Epithelial cell of esophagus (primary cell): ENCODE measurements at regions not wholly inside any gene's neighbourhood (a gene's known extent, or its start where the extent isn't known, plus 50 kb on each side); places are given as distances from the start of the nearest gene placed in this dataset.
A peak's percentile ranks its signal among the peaks of the same experiment; 100 is the strongest.
"Not testable (repeated sequence)": the region's sequence is repeated elsewhere in the genome, so short reads cannot be mapped to it uniquely, and the experiment has no call there.

ENCODE experiments used
- DNase-seq: peaks from one replicate; pipeline ENCODE4 v3.0.0; 2010; ENCODE audit warnings: low read depth
- H3K4me3 ChIP-seq: 2 replicates; pipeline ENCODE4 v1.5.1; 2011; ENCODE audit warnings: mild to moderate bottlenecking, low read length, control low read depth
- TF ChIP-seq, protein P1 (sequence below): IDR thresholded peaks from 2 replicates; pipeline ENCODE4 v1.5.1; 2011; ENCODE audit warnings: low read depth, mild to moderate bottlenecking, low read length, control low read depth, inconsistent platforms; ENCODE audit not compliant: insufficient read depth; ENCODE audit errors: missing control alignments

DNA sequence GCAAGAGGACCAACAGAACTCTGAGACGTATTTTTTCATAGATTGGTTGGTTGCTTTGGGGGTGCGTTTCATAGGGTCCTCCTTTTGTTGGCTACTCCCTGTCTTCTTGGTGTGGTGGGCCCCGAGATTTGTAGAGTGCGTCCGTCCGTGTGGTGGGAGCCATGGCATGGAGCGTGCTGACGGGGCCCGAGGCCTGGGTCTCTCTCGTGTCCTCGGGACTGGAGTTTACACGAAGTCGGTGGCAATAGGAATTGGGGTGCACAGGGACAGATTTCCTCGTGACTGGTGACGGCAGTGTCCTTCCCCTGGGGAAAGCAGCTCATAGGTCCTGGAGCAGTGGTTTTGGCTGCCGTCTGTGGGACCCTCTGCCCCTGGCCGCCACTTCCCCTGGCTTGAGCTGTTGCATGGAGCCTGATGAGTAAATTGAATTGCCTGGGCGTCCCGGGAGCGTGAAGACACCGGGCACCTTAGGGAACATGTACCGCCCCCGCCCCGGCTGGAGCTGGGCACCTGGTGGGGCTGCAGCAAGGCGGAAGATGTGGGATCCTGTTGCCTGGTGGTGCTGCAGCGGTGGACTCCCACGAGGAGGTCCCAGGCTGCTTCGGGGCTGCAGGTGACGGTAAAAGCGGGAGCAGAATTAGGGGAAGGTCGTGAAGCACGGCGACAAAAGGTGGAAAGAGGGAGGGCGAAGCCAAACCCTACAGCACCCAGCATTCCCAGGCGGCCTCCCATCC, 153.7 kb upstream of the ALG10B start:
- TF ChIP-seq, protein P1, sequence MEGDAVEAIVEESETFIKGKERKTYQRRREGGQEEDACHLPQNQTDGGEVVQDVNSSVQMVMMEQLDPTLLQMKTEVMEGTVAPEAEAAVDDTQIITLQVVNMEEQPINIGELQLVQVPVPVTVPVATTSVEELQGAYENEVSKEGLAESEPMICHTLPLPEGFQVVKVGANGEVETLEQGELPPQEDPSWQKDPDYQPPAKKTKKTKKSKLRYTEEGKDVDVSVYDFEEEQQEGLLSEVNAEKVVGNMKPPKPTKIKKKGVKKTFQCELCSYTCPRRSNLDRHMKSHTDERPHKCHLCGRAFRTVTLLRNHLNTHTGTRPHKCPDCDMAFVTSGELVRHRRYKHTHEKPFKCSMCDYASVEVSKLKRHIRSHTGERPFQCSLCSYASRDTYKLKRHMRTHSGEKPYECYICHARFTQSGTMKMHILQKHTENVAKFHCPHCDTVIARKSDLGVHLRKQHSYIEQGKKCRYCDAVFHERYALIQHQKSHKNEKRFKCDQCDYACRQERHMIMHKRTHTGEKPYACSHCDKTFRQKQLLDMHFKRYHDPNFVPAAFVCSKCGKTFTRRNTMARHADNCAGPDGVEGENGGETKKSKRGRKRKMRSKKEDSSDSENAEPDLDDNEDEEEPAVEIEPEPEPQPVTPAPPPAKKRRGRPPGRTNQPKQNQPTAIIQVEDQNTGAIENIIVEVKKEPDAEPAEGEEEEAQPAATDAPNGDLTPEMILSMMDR: no peak
- H3K4me3 ChIP-seq: no peak overlapping the region
- DNase-seq: no peak

DNA sequence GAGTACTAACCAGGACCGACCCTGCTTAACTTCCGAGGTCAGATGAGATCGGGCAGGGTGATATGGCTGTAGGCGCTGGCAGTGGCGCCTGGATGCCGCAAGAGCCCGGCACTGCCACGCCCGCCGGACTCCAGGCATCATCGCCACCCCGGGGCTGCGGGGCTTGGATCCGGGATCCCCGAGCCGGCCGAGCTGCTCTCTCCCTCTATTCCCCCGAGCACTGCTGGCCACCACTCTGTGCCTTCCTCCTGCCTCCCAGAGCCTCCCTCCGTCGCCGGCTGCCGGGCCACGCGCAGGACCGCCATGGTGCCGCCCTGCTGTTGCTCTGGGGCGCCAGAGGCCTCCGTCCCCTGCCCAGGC, 153.2 kb upstream of the ALG10B start:
- H3K4me3 ChIP-seq: no peak overlapping the region
- DNase-seq: no peak
- TF ChIP-seq, protein P1: no peak

DNA sequence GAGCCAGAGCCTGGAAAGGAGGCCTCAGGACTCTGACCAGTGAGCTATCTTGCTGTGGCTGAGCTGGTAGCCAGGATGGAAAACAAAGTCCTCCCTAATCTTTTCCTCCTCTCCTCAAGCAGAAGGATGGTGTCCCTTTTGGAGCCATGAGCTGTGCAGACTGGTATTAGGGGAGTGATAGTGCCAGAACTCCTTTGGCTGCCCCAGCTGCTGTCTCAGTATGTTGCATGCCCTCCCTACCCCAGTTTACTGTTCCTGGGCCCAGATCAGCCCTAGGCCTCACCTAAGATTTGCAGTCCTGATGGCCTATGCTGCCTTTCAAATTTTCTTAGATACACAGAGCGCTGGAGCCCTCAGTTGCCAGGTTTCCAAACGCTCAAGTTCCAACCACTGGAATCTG, 150.3 kb upstream of the ALG10B start:
- H3K4me3 ChIP-seq: no peak overlapping the region
- TF ChIP-seq, protein P1: no peak
- no peak for DNase-seq

DNA sequence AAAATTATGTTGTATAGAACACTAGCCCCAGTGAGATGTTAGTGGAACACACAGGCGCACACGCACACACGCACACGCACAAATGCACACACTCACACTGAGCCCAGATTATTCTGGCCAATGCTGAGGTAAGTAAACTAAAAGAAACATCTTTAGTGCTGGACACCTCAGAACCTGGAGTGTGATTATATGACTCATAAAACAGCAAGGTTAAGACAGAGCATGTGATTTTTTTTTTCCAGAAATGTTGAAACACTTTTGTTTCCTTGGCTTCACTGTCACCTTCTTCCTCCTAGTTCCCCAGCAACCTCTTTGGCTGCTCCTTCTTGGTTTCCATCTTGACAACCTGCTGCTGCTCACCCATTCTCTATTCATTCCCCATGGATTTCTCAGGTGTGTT, 141.0 kb upstream of the ALG10B start:
- DNase-seq: peak; percentile 65
- TF ChIP-seq, protein P1: no peak
- no peak overlapping the region for H3K4me3 ChIP-seq

DNA sequence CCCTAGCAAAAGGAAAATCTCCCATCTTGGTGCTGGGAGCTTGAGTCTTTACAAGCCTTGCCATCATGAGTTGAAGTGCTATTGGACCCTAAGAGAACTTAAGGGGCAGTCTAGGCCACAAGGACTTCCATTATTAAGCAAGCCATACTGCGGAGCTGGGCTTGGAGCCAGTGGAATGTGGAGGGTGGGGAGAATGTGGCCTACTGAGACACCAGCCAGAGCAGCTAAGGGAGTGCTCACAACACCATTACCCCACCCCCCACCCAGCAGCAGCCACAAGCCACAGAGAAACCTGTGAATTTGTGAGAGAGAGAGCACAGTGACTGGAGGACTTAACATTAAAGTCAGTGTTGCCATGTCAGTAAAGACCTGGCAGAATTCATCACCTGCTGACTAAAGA, 133.0 kb upstream of the ALG10B start:
- DNase-seq: peak; percentile 64

DNA sequence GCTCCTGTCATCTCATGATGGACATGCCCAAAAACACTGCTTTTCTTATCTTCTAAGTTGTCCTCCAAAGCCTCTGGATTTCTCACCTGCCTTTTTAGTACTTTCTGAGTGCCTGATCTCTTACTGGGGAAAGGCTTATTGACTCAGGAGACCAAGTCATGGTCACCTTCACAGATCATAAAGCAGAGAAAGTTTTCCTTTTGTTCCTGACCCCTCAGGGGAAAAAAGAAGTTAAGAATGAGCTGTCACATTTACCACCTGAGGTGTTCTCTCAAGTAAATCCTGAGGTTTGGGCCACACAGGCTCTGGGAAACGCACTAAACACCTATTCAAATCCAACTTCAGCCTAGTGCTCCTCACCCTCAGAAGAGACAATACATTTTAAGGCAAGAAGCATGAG, 119.3 kb upstream of the ALG10B start:
- H3K4me3 ChIP-seq, DNase-seq: not testable (repeated sequence)

More for the DNA sequence above, 133.0 kb upstream of the ALG10B start:
- not testable (repeated sequence) for H3K4me3 ChIP-seq

DNA sequence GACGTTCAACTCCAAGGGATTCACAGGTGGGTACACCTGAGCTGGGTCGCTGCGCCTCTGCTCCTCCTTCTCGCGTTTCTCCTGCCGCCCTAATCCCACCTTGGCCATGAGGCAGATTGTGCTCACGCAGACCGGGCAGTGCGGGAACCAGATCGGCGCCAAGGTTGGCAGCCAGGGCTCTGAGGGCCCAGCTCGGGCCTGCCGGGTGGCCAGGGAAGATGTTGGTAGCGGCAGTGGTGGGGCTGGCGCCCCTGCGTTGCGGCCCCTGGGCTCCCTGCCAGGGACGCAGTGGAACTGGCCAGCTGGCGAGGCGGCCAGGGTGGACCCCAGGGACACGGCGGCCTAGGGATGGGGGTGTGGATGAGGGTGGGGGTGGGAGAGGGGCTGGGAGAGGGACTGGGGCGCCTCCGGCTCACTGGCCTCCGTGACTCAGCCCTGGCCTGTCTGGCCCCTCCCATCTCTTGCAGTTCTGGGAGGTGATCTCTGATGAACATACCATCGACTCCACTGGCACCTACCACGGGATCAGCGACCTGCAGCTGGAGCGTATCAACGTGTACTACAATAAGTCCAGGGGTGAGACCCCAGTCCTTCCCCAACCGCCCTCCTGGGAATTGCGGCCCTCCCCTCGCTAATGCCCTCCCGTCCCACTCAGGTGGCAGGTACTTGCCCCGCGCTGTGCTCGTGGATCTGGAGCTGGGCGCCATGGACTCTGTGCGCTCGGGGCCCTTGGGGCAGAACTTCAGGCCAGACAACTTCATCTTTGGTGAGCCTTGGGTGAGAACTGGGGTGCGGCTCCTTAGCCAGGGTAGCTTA, 114.9 kb upstream of the ALG10B start:
- no peak overlapping the region for H3K4me3 ChIP-seq
- no peak for DNase-seq
- TF ChIP-seq, protein P1: no peak

DNA sequence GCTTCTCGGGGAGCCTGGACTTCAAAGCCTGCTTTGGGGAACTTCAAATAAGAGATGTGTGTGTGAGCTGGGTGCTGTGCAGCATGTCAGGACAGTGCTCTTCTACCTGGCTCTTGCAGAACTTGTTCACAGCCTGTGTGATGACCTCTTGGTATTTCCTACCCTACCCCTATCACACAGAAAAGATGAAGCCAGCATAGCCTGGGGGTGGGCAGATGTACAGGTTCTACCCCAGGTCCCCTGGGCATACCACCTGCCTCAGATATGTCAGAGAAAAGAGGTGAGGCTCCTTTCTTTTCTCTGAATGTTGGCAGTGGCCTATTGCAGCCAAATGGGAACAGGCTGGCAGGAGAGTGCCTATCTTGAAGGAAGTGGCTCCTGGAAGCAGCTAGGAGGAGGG, 111.7 kb upstream of the ALG10B start:
- H3K4me3 ChIP-seq: no peak overlapping the region
- TF ChIP-seq, protein P1: no peak
- peak; percentile 5 for DNase-seq
